WI38 (cell line): ENCODE measurements at regions not wholly inside any gene's neighbourhood (a gene's known extent, or its start where the extent isn't known, plus 50 kb on each side); places are given as distances from the start of the nearest gene placed in this dataset.

ENCODE experiments used
- H3K4me3 ChIP-seq: 2 replicates; pipeline ENCODE4 v1.5.1; 2011; ENCODE audit warnings: low read depth, mild to moderate bottlenecking, control low read depth, low read length
- CTCF ChIP-seq: IDR thresholded peaks from 2 replicates; pipeline ENCODE4 v1.5.1; 2012; ENCODE audit warnings: low read depth, mild to moderate bottlenecking, control low read depth, low read length

GRCh38 chr2:195587966-195588365, 69.1 kb upstream of the SLC39A10 start:
- no peak for TF ChIP-seq CTCF
- no peak overlapping the region for H3K4me3 ChIP-seq

GRCh38 chr2:195586062-195586714, 70.8 kb upstream of the SLC39A10 start:
- no peak overlapping the region for H3K4me3 ChIP-seq
- TF ChIP-seq CTCF: no peak

GRCh38 chr2:195582188-195582587, 74.8 kb upstream of the SLC39A10 start:
- no peak for TF ChIP-seq CTCF
- no peak overlapping the region for H3K4me3 ChIP-seq

GRCh38 chr2:195579776-195580555, 77.1 kb upstream of the SLC39A10 start:
- no peak for TF ChIP-seq CTCF
- no peak overlapping the region for H3K4me3 ChIP-seq

- no peak for TF ChIP-seq CTCF
- no peak overlapping the region for H3K4me3 ChIP-seq
These were observed 81.1 kb upstream of the SLC39A10 start for GRCh38 chr2:195575879-195576401.

- no peak for TF ChIP-seq CTCF
- H3K4me3 ChIP-seq: no peak overlapping the region
These were observed 82.0 kb upstream of the SLC39A10 start for GRCh38 chr2:195575016-195575415.

- no peak overlapping the region for H3K4me3 ChIP-seq
- no peak for TF ChIP-seq CTCF
These were observed 82.7 kb upstream of the SLC39A10 start for GRCh38 chr2:195574312-195574711.
